AG04449 (cell line): ENCODE measurements at regions not wholly inside any gene's neighbourhood (a gene's known extent, or its start where the extent isn't known, plus 50 kb on each side); places are given as distances from the start of the nearest gene placed in this dataset.

ENCODE experiments used
- CTCF ChIA-PET: fragments of 350-600 bp; formaldehyde crosslinking; extraction: SDS; loops from one replicate; lab custom pipeline; 2021; ENCODE audit warnings: antibody characterized with exemption; lab: Yijun Ruan, JAX
- POLR2A ChIA-PET: fragments of 400-600, 350-600 bp; formaldehyde crosslinking; extraction: SDS; loops from one replicate; lab custom pipeline; 2020; ENCODE audit warnings: antibody characterized with exemption, inconsistent platforms; lab: Yijun Ruan, JAX
- DNase-seq: peaks from one replicate; pipeline ENCODE4 v3.0.0-alpha.2; 2010; ENCODE audit warnings: low read depth, low spot score
- H3K4me3 ChIP-seq: 2 replicates; pipeline ENCODE4 v1.5.1; 2011; ENCODE audit warnings: low read depth, mild to moderate bottlenecking, control low read depth, low read length
- CTCF ChIP-seq: IDR thresholded peaks from one replicate; pipeline ENCODE4 v1.5.1; 2011; ENCODE audit warnings: mild to moderate bottlenecking, moderate library complexity, low read length, control low read depth, inconsistent platforms; ENCODE audit not compliant: insufficient read depth; ENCODE audit errors: missing control alignments

DNA sequence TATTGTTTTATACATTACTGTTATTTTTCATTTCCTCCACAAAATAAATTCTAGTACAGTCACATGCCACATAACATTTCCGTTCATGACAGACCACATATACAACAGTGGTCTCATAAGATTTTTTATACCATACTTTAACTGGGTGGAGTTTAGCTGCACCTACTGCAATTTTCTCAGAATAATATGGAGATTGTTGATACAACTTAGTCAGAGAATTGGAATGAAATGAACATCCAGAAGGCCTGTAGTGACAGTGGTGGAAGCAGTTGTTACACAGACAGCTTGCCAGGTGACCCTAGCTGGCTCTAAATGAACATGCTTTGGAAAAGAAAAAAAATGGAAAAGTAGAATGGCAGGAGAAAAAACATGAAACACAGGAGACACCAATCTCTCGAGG is 183.2 kb upstream of the TCF21 start:
- ChIA-PET CTCF (interaction anchor here (1.3 to 4.1 kb wide), 3 partner anchors 74 to 211 kb away, joined by 4 to 28 read pairs (median 6); no protein-coding TSS in a partner anchor), POLR2A (interaction anchor here (1.6 kb wide), 1 partner anchor 136 kb away, joined by 5 read pairs; no protein-coding TSS in a partner anchor)
- DNase-seq = peak; percentile 44
- no peak for TF ChIP-seq CTCF
- no peak overlapping the region for H3K4me3 ChIP-seq

DNA sequence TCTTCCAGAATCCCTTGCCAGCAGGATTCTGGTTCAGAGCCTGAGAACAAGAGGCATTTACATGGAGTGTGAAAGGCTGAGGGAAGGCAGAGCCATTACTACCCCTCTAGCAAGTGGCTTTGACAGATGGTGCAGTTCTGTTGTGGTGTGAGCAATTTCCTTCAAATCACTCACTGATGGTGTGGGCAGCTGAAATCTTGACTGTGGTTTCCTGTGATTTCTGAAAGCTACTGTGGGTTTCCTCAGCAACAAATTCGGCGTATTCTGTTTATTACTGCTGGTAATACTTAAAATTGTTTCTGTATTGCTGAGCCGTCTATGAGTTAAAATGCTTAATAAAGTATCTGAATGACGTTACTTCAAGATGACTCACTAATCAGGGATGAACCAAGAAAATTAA is 181.5 kb upstream of the TCF21 start:
- CTCF ChIA-PET = interaction anchor here (1.3 to 4.1 kb wide), 2 partner anchors 131 to 138 kb away, joined by 5 to 28 read pairs; no protein-coding TSS in a partner anchor
- no peak overlapping the region for H3K4me3 ChIP-seq
- TF ChIP-seq CTCF = no peak
- POLR2A ChIA-PET = interaction anchor here (1.2 kb wide), 1 partner anchor 119 kb away, joined by 3 read pairs; no protein-coding TSS in a partner anchor
- peak; percentile 90 for DNase-seq

- ChIA-PET POLR2A (no interaction called here), CTCF (no interaction called here)
- no peak for TF ChIP-seq CTCF
- DNase-seq = no peak
- H3K4me3 ChIP-seq = no peak overlapping the region
These were observed 178.1 kb upstream of the TCF21 start for GRCh38 chr6:133710826-133711225.

- TF ChIP-seq CTCF = no peak
- no peak overlapping the region for H3K4me3 ChIP-seq
- no peak for DNase-seq
- POLR2A ChIA-PET = no interaction called here
- CTCF ChIA-PET = no interaction called here
These were observed 173.6 kb upstream of the TCF21 start for GRCh38 chr6:133715270-133715669.

DNA sequence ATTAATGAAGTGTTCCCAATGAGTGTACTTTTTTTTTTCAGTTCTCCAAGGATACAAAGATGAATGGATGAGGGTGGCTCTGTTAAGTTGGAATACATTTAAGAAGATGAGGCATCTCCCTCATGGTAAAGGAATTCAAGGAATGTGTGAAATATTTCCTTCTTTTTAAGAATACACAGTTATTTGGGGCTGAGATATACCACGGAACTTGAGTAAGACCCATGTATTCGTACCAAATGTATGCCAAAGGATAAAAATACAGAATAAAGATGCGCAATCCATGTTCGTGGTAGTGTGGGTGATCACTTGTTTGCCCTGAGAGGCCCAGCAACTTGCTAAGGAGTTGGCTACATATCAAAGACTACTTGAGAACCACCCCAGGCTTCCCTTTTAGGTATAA is 164.2 kb upstream of the TCF21 start:
- ChIA-PET CTCF (interaction anchor here (1.4 kb wide), 1 partner anchor 156 kb away, joined by 3 read pairs; no protein-coding TSS in a partner anchor), POLR2A (no interaction called here)
- TF ChIP-seq CTCF = no peak
- DNase-seq = no peak
- H3K4me3 ChIP-seq = no peak overlapping the region

DNA sequence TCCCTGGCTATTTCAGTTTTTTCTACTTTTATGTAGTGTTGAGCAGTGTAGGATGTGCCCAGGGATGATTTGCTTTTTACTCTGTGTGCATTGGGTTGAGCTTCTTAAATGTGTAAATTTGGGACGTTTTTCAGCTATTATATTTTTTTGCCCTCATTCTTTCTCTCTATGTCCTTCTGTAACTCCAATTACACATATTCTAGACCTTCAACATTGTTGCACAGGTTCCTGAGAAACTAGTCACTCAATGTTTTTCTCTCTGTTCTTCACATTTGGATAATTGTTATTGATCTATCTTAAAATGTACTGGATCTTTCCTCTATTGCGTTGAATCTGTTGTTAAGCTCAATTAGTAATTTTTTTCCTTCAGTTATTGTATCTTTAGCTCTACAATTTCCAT is 162.7 kb upstream of the TCF21 start:
- POLR2A ChIA-PET = no interaction called here
- no peak for TF ChIP-seq CTCF

More for the DNA sequence above, 162.7 kb upstream of the TCF21 start:
- CTCF ChIA-PET = interaction anchor here (1.4 kb wide), 1 partner anchor 157 kb away, joined by 3 read pairs; no protein-coding TSS in a partner anchor
- no peak for DNase-seq
- no peak overlapping the region for H3K4me3 ChIP-seq
